Testis (tissue), 2 donors: ENCODE measurements at regions not wholly inside any gene's neighbourhood (a gene's known extent, or its start where the extent isn't known, plus 50 kb on each side); places are given as distances from the start of the nearest gene placed in this dataset.

Experiments used
- CTCF ChIP-seq, 3 experiments: fragments of 450-650 bp in 2 of 3; fragments of 200-600 bp in 1 of 3; sonication (generic) in 1 of 3; IDR thresholded peaks; one replicate each; pipeline ENCODE4 v1.5.1; 2016 to 2019; ENCODE audit warnings: antibody characterized with exemption in 3 of 3, mild to moderate bottlenecking in 2 of 3, moderate library complexity in 1 of 3
- POLR2A ChIP-seq: fragments of 450-650 bp; IDR thresholded peaks from one replicate; pipeline ENCODE4 v1.6.1; 2017; ENCODE audit warnings: antibody characterized with exemption, mild to moderate bottlenecking, moderate library complexity

- TF ChIP-seq POLR2A (no peak), CTCF (IDR thresholded peaks at IDR 0.05) (no peak)
These were observed 190.0 kb downstream of the EMP1 start for GRCh38 chr12:13386323-13387039.
